ENCODE measurements at regions not wholly inside any gene's neighbourhood (a gene's known extent, or its start where the extent isn't known, plus 50 kb on each side); places are given as distances from the start of the nearest gene placed in this dataset.
"Not testable (repeated sequence)": the region's sequence is repeated elsewhere in the genome, so short reads cannot be mapped to it uniquely, and the experiment has no call there.

GRCh38 chr6:135608031-135608430 lies 110.5 kb upstream of the AHI1 start:
- Mint-ChIP-seq H3K27ac (no peak overlapping the region), H3K4me3 (no peak overlapping the region), H3K36me3 (ENCODE audit: low read depth) (no peaks in the 10 kb centered on the region), H3K9me3 (no peaks in the 10 kb centered on the region), H3K4me1 (ENCODE audit: low read depth) (peaks cover 22% of the 10 kb centered on the region), H3K27me3 (ENCODE audit: low read depth) (no peaks in the 10 kb centered on the region)
- no peak for DNase-seq
- CTCF ChIA-PET: no interaction called here
- intact Hi-C loops (cut with micrococcal nuclease): loop anchor here (5.0 kb wide), 1 partner anchor 39 kb away; no protein-coding TSS in a partner anchor

GRCh38 chr6:135610192-135610591 lies 112.7 kb upstream of the AHI1 start:
- peaks cover 15% of the 10 kb centered on the region for H3K4me1 Mint-ChIP-seq (ENCODE audit: low read depth)
- H3K27ac Mint-ChIP-seq; H3K4me3 Mint-ChIP-seq; H3K36me3 Mint-ChIP-seq (ENCODE audit: low read depth); CTCF ChIA-PET; intact Hi-C loops (cut with micrococcal nuclease); H3K9me3 Mint-ChIP-seq; H3K27me3 Mint-ChIP-seq (ENCODE audit: low read depth); DNase-seq: not testable (repeated sequence)

GRCh38 chr6:135616655-135617054 lies 119.1 kb upstream of the AHI1 start:
- no peak for DNase-seq
- Mint-ChIP-seq H3K36me3 (ENCODE audit: low read depth) (no peaks in the 10 kb centered on the region), H3K27me3 (ENCODE audit: low read depth) (no peaks in the 10 kb centered on the region), H3K4me1 (ENCODE audit: low read depth) (no peaks in the 10 kb centered on the region), H3K4me3 (no peak overlapping the region), H3K27ac (no peak overlapping the region), H3K9me3 (no peaks in the 10 kb centered on the region)
- CTCF ChIA-PET: interaction anchor here (1.3 kb wide), 1 partner anchor 81 kb away, joined by 4 read pairs; no protein-coding TSS in a partner anchor
- intact Hi-C loops (cut with micrococcal nuclease): no loop called here

GRCh38 chr6:135617222-135617621 lies 119.7 kb upstream of the AHI1 start:
- Mint-ChIP-seq H3K9me3 (no peaks in the 10 kb centered on the region), H3K4me1 (ENCODE audit: low read depth) (no peaks in the 10 kb centered on the region), H3K27me3 (ENCODE audit: low read depth) (no peaks in the 10 kb centered on the region), H3K27ac (no peak overlapping the region), H3K36me3 (ENCODE audit: low read depth) (no peaks in the 10 kb centered on the region), H3K4me3 (no peak overlapping the region)
- no peak for DNase-seq
- intact Hi-C loops (cut with micrococcal nuclease): no loop called here
- CTCF ChIA-PET: interaction anchor here (0.8 to 1.3 kb wide), 2 partner anchors 14 to 81 kb away, joined by 3 to 4 read pairs; no protein-coding TSS in a partner anchor

- Mint-ChIP-seq H3K36me3 (ENCODE audit: low read depth) (no peaks in the 10 kb centered on the region), H3K9me3 (no peaks in the 10 kb centered on the region), H3K4me1 (ENCODE audit: low read depth) (peaks cover 19% of the 10 kb centered on the region), H3K4me3 (no peak overlapping the region), H3K27me3 (ENCODE audit: low read depth) (no peaks in the 10 kb centered on the region), H3K27ac (no peak overlapping the region)
- CTCF ChIA-PET: no interaction called here
- no peak for DNase-seq
- intact Hi-C loops (cut with micrococcal nuclease): no loop called here
Measured at GRCh38 chr6:135622081-135622480, 124.5 kb upstream of the AHI1 start.

- Mint-ChIP-seq H3K27ac (peak overlapping the region; percentile 84), H3K9me3 (no peaks in the 10 kb centered on the region), H3K27me3 (ENCODE audit: low read depth) (no peaks in the 10 kb centered on the region), H3K4me3 (no peak overlapping the region), H3K4me1 (ENCODE audit: low read depth) (peaks cover 19% of the 10 kb centered on the region), H3K36me3 (ENCODE audit: low read depth) (no peaks in the 10 kb centered on the region)
- CTCF ChIA-PET: no interaction called here
- intact Hi-C loops (cut with micrococcal nuclease): loop anchor here (1.0 to 2.0 kb wide), 5 partner anchors 16 to 87 kb away; no protein-coding TSS in a partner anchor
- DNase-seq: no peak
Measured at GRCh38 chr6:135623979-135624378, 126.4 kb upstream of the AHI1 start.

- H3K4me3 Mint-ChIP-seq: no peak overlapping the region
- peak; percentile 46 for DNase-seq
- no peaks in the 10 kb centered on the region for H3K9me3 Mint-ChIP-seq
- CTCF ChIA-PET: no interaction called here
- H3K4me1 Mint-ChIP-seq (ENCODE audit: low read depth): peaks cover 19% of the 10 kb centered on the region
- intact Hi-C loops (cut with micrococcal nuclease): loop anchor here (1.0 to 2.0 kb wide), 5 partner anchors 16 to 88 kb away; no protein-coding TSS in a partner anchor
- no peaks in the 10 kb centered on the region for H3K27me3 Mint-ChIP-seq (ENCODE audit: low read depth)
- H3K27ac Mint-ChIP-seq: peak overlapping the region; percentile 84
- no peaks in the 10 kb centered on the region for H3K36me3 Mint-ChIP-seq (ENCODE audit: low read depth)
Measured at GRCh38 chr6:135624402-135625295, 127.1 kb upstream of the AHI1 start.

GRCh38 chr6:135626001-135626400 lies 128.5 kb upstream of the AHI1 start:
- H3K4me3 Mint-ChIP-seq; intact Hi-C loops (cut with micrococcal nuclease); H3K36me3 Mint-ChIP-seq (ENCODE audit: low read depth); DNase-seq; H3K27ac Mint-ChIP-seq; CTCF ChIA-PET; H3K9me3 Mint-ChIP-seq; H3K27me3 Mint-ChIP-seq (ENCODE audit: low read depth): not testable (repeated sequence)
- peaks cover 19% of the 10 kb centered on the region for H3K4me1 Mint-ChIP-seq (ENCODE audit: low read depth)

GRCh38 chr6:135627092-135627715 lies 129.7 kb upstream of the AHI1 start:
- intact Hi-C loops (cut with micrococcal nuclease): no loop called here
- no peaks in the 10 kb centered on the region for H3K9me3 Mint-ChIP-seq
- CTCF ChIA-PET: interaction anchor here (0.8 kb wide), 1 partner anchor 92 kb away, joined by 3 read pairs; no protein-coding TSS in a partner anchor
- H3K27me3 Mint-ChIP-seq (ENCODE audit: low read depth): peaks cover 1% of the 10 kb centered on the region
- H3K36me3 Mint-ChIP-seq (ENCODE audit: low read depth): no peaks in the 10 kb centered on the region
- no peak for DNase-seq
- H3K4me3 Mint-ChIP-seq: no peak overlapping the region
- peaks cover 19% of the 10 kb centered on the region for H3K4me1 Mint-ChIP-seq (ENCODE audit: low read depth)
- no peak overlapping the region for H3K27ac Mint-ChIP-seq

GRCh38 chr6:135630789-135631376 lies 133.3 kb upstream of the AHI1 start:
- no peak overlapping the region for H3K27ac Mint-ChIP-seq
- H3K4me3 Mint-ChIP-seq: no peak overlapping the region
- intact Hi-C loops (cut with micrococcal nuclease): no loop called here
- no peaks in the 10 kb centered on the region for H3K36me3 Mint-ChIP-seq (ENCODE audit: low read depth)
- CTCF ChIA-PET: no interaction called here
- peaks cover 1% of the 10 kb centered on the region for H3K27me3 Mint-ChIP-seq (ENCODE audit: low read depth)
- H3K4me1 Mint-ChIP-seq (ENCODE audit: low read depth): no peaks in the 10 kb centered on the region
- DNase-seq: no peak
- H3K9me3 Mint-ChIP-seq: no peaks in the 10 kb centered on the region

GRCh38 chr6:135631821-135632220 lies 134.3 kb upstream of the AHI1 start:
- intact Hi-C loops (cut with micrococcal nuclease): no loop called here
- no peak for DNase-seq
- CTCF ChIA-PET: no interaction called here

GRCh38 chr6:135633573-135633972 lies 136.0 kb upstream of the AHI1 start:
- H3K9me3 Mint-ChIP-seq: no peaks in the 10 kb centered on the region
- intact Hi-C loops (cut with micrococcal nuclease): no loop called here
- peaks cover 7% of the 10 kb centered on the region for H3K4me1 Mint-ChIP-seq (ENCODE audit: low read depth)
- H3K27ac Mint-ChIP-seq: no peak overlapping the region
- H3K27me3 Mint-ChIP-seq (ENCODE audit: low read depth): peaks cover 1% of the 10 kb centered on the region
- no peak for DNase-seq
- no peaks in the 10 kb centered on the region for H3K36me3 Mint-ChIP-seq (ENCODE audit: low read depth)
- H3K4me3 Mint-ChIP-seq: no peak overlapping the region
- CTCF ChIA-PET: no interaction called here

More at GRCh38 chr6:135631821-135632220, 134.3 kb upstream of the AHI1 start:
- Mint-ChIP-seq H3K4me1 (ENCODE audit: low read depth) (no peaks in the 10 kb centered on the region), H3K36me3 (ENCODE audit: low read depth) (no peaks in the 10 kb centered on the region), H3K27ac (no peak overlapping the region), H3K27me3 (ENCODE audit: low read depth) (peaks cover 1% of the 10 kb centered on the region), H3K9me3 (no peaks in the 10 kb centered on the region), H3K4me3 (no peak overlapping the region)
